ENCODE measurements at regions not wholly inside any gene's neighbourhood (a gene's known extent, or its start where the extent isn't known, plus 50 kb on each side); places are given as distances from the start of the nearest gene placed in this dataset.

GRCh38 chrX:42946544-42947194 lies 168.7 kb upstream of the PPP1R2C start:
- DNase-seq = no peak

GRCh38 chrX:42948723-42949657 lies 171.0 kb upstream of the PPP1R2C start:
- peak; percentile 9 for DNase-seq

GRCh38 chrX:42951747-42952146 lies 173.8 kb upstream of the PPP1R2C start:
- DNase-seq = no peak

- DNase-seq = no peak
Measured at GRCh38 chrX:42952621-42953020, 174.7 kb upstream of the PPP1R2C start.

- DNase-seq = no peak
Measured at GRCh38 chrX:42954880-42955279, 176.9 kb upstream of the PPP1R2C start.

GRCh38 chrX:42955349-42955748 lies 177.4 kb upstream of the PPP1R2C start:
- DNase-seq = no peak

- no peak for DNase-seq
Measured at GRCh38 chrX:42967681-42968300, 189.8 kb upstream of the PPP1R2C start.

GRCh38 chrX:42973321-42973720 lies 195.4 kb upstream of the PPP1R2C start:
- DNase-seq = no peak

- DNase-seq = no peak
Measured at GRCh38 chrX:42975906-42976305, 197.9 kb upstream of the PPP1R2C start.

GRCh38 chrX:42976746-42977366 lies 198.9 kb upstream of the PPP1R2C start:
- no peak for DNase-seq

GRCh38 chrX:42978655-42979379 lies 200.9 kb upstream of the PPP1R2C start:
- DNase-seq = peak; percentile 9

- DNase-seq = no peak
Measured at GRCh38 chrX:42988700-42989099, 210.7 kb upstream of the PPP1R2C start.

GRCh38 chrX:42992199-42992943 lies 214.4 kb upstream of the PPP1R2C start:
- DNase-seq = peak; percentile 52

- no peak for DNase-seq
Measured at GRCh38 chrX:42996861-42997260, 218.9 kb upstream of the PPP1R2C start.

- DNase-seq = no peak
Measured at GRCh38 chrX:43000121-43000520, 222.2 kb upstream of the PPP1R2C start.

- DNase-seq = no peak
Measured at GRCh38 chrX:43002526-43003203, 224.7 kb upstream of the PPP1R2C start.

GRCh38 chrX:43003204-43003565 lies 225.2 kb upstream of the PPP1R2C start:
- no peak for DNase-seq

- DNase-seq = no peak
Measured at GRCh38 chrX:43003939-43004338, 226.0 kb upstream of the PPP1R2C start.

- DNase-seq = no peak
Measured at GRCh38 chrX:43005561-43005960, 227.6 kb upstream of the PPP1R2C start.

GRCh38 chrX:43008356-43008755 lies 230.4 kb upstream of the PPP1R2C start:
- DNase-seq = no peak

GRCh38 chrX:43016021-43016420 lies 238.1 kb upstream of the PPP1R2C start:
- no peak for DNase-seq

Measured in fibroblast of upper back skin (primary cell).